GM23338 (cell line): ENCODE measurements at regions not wholly inside any gene's neighbourhood (a gene's known extent, or its start where the extent isn't known, plus 50 kb on each side); places are given as distances from the start of the nearest gene placed in this dataset.
A peak's percentile ranks its signal among the peaks of the same experiment; 100 is the strongest.

Experiments
- ATAC-seq: fragments of 200-7000 bp; cut with Tn5 transposase; 3 replicates; pipeline ENCODE4 v1.9.1; 2020
- DNase-seq: peaks from one replicate; pipeline ENCODE4 v3.0.0-alpha.2; 2015; ENCODE audit warnings: low spot score
- H2AFZ ChIP-seq: fragments of 200-600 bp; sonication (generic); 2 replicates; pipeline ENCODE4 v1.8.0; 2016; ENCODE audit warnings: antibody characterized with exemption, mild to moderate bottlenecking, moderate library complexity
- H3F3A ChIP-seq: fragments of 200-600 bp; sonication (generic); replicated peaks from 2 replicates; pipeline ENCODE4 v1.8.0; 2017; ENCODE audit warnings: antibody characterized with exemption, mixed run types, low read depth
- H3K27ac ChIP-seq: fragments of 200-600 bp; sonication (generic); 2 replicates; pipeline ENCODE4 v1.6.1; 2016; ENCODE audit warnings: low read depth
- H3K27me3 ChIP-seq: fragments of 200-600 bp; sonication (generic); 2 replicates; pipeline ENCODE4 v1.8.0; 2016; ENCODE audit warnings: mild to moderate bottlenecking, mixed run types, moderate library complexity; ENCODE audit not compliant: insufficient read depth
- H3K36me3 ChIP-seq: fragments of 200-600 bp; sonication (generic); 2 replicates; pipeline ENCODE4 v1.8.0; 2016; ENCODE audit warnings: mild to moderate bottlenecking; ENCODE audit not compliant: insufficient read depth
- H3K4me1 ChIP-seq: fragments of 200-600 bp; sonication (generic); 2 replicates; pipeline ENCODE4 v1.8.0; 2016; ENCODE audit warnings: mild to moderate bottlenecking, moderate library complexity; ENCODE audit not compliant: insufficient read depth
- H3K4me2 ChIP-seq: fragments of 200-600 bp; sonication (generic); 2 replicates; pipeline ENCODE4 v1.7.1; 2017; ENCODE audit warnings: mixed run types
- H3K4me3 ChIP-seq: fragments of 200-600 bp; sonication (generic); 2 replicates; pipeline ENCODE4 v1.6.1; 2016; ENCODE audit warnings: mixed run types
- H3K79me2 ChIP-seq: fragments of 200-600 bp; sonication (generic); replicated peaks from 2 replicates; pipeline ENCODE4 v1.8.0; 2017; ENCODE audit warnings: mild to moderate bottlenecking; ENCODE audit not compliant: insufficient read depth
- H3K9me2 ChIP-seq: fragments of 200-600 bp; sonication (generic); 2 replicates; pipeline ENCODE4 v1.8.0; 2017; ENCODE audit not compliant: insufficient read depth
- H4K20me1 ChIP-seq: fragments of 200-600 bp; sonication (generic); replicated peaks from 2 replicates; pipeline ENCODE4 v1.8.0; 2017; ENCODE audit warnings: mild to moderate bottlenecking; ENCODE audit not compliant: insufficient read depth
- H3K27ac Mint-ChIP-seq: 2 replicates; pipeline ENCODE4 v1.8.0; 2020; ENCODE audit warnings: inconsistent platforms, mild to moderate bottlenecking, moderate library complexity, mixed read lengths
- H3K27me3 Mint-ChIP-seq: 3 replicates; pipeline ENCODE4 v1.8.0; 2022; ENCODE audit warnings: low read depth, mild to moderate bottlenecking, moderate library complexity, mixed read lengths, inconsistent platforms; ENCODE audit not compliant: insufficient read depth, poor library complexity
- H3K36me3 Mint-ChIP-seq: 3 replicates; pipeline ENCODE4 v1.8.0; 2021; ENCODE audit warnings: low read depth, mild to moderate bottlenecking, inconsistent platforms, moderate library complexity, mixed read lengths
- H3K4me1 Mint-ChIP-seq: 3 replicates; pipeline ENCODE4 v1.8.0; 2020; ENCODE audit warnings: mild to moderate bottlenecking, inconsistent platforms, mixed read lengths
- H3K4me3 Mint-ChIP-seq: 3 replicates; pipeline ENCODE4 v1.8.0; 2021; ENCODE audit warnings: moderate library complexity, mild to moderate bottlenecking, inconsistent platforms, mixed read lengths
- H3K9me3 Mint-ChIP-seq: 3 replicates; pipeline ENCODE4 v1.8.0; 2020; ENCODE audit warnings: moderate library complexity, mild to moderate bottlenecking, inconsistent platforms, mixed read lengths
- EZH2 ChIP-seq: fragments of 200-600 bp; sonication (generic); IDR thresholded peaks from one replicate; pipeline ENCODE4 v1.8.0; 2017; ENCODE audit warnings: antibody characterized with exemption, mild to moderate bottlenecking, low read depth; ENCODE audit not compliant: unreplicated experiment
- NANOG ChIP-seq: IDR thresholded peaks from 2 replicates; pipeline ENCODE4 v1.6.1; 2016; ENCODE audit warnings: antibody characterized with exemption, borderline replicate concordance
- TF ChIP-seq, protein P1 (sequence below), 2 experiments: fragments of 200-600 bp in 1 of 2; sonication (generic) in 1 of 2; conservative IDR thresholded peaks; 2 replicates each; pipeline versions ENCODE4 v1.5.1 to v1.6.1; 2016 to 2017; ENCODE audit warnings: antibody characterized with exemption in 2 of 2, low read depth in 2 of 2, mild to moderate bottlenecking in 2 of 2, moderate library complexity in 1 of 2

DNA sequence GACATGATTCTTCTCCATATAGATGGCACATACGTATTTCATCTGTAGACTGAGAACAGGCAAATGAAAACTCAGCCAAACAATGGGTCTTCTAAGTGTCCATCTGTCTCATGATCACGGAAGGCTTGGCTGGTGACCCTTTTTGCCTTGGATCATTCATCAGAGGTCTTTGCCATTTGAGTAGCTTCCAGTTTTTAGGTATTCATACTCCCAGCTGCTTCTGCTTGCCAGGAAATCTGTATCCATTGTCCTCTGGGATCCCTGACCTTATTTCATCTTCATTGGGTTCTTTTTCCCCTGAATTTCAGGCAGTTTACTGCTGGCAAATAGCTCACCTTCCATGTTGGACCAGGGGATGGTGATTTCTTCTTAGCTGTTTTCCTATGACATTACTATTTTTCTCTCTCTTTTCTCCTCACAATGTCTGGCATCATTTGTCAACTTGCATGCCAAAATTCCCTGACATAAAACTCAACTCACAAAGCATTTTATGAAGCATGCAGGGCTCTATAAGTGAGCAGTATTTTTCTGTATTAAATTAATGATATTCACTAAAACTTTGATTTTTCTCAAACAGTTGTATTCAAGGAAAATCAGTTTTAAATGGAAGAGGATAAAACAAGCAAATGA lies 241.2 kb downstream of the DNAJB9 start:
- Histone ChIP-seq H3F3A (no peaks in the 10 kb centered on the region), H4K20me1 (no peaks in the 10 kb centered on the region), H3K79me2 (no peaks in the 10 kb centered on the region), H3K27ac (no peak overlapping the region), H2AFZ (no peak overlapping the region), H3K4me2 (no peak overlapping the region), H3K9me2 (peaks cover 22% of the 10 kb centered on the region), H3K27me3 (no peaks in the 10 kb centered on the region), H3K36me3 (peaks cover 3% of the 10 kb centered on the region; the same call in 1 of the 2 replicates), H3K4me3 (no peak overlapping the region), H3K4me1 (no peaks in the 10 kb centered on the region)
- DNase-seq (no peak), ATAC-seq (no peak)
- Mint-ChIP-seq H3K4me3 (no peak overlapping the region), H3K27ac (no peak overlapping the region), H3K9me3 (peaks cover 24% of the 10 kb centered on the region), H3K27me3 (no peaks in the 10 kb centered on the region), H3K4me1 (peaks cover 7% of the 10 kb centered on the region), H3K36me3 (peaks cover 20% of the 10 kb centered on the region)
- TF ChIP-seq EZH2, result no peak
- TF ChIP-seq, protein P1, sequence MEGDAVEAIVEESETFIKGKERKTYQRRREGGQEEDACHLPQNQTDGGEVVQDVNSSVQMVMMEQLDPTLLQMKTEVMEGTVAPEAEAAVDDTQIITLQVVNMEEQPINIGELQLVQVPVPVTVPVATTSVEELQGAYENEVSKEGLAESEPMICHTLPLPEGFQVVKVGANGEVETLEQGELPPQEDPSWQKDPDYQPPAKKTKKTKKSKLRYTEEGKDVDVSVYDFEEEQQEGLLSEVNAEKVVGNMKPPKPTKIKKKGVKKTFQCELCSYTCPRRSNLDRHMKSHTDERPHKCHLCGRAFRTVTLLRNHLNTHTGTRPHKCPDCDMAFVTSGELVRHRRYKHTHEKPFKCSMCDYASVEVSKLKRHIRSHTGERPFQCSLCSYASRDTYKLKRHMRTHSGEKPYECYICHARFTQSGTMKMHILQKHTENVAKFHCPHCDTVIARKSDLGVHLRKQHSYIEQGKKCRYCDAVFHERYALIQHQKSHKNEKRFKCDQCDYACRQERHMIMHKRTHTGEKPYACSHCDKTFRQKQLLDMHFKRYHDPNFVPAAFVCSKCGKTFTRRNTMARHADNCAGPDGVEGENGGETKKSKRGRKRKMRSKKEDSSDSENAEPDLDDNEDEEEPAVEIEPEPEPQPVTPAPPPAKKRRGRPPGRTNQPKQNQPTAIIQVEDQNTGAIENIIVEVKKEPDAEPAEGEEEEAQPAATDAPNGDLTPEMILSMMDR (conservative IDR thresholded peaks at IDR 0.05; ENCODE audit: low read depth in 2 of 2), result no peak
- TF ChIP-seq NANOG, result no peak

DNA sequence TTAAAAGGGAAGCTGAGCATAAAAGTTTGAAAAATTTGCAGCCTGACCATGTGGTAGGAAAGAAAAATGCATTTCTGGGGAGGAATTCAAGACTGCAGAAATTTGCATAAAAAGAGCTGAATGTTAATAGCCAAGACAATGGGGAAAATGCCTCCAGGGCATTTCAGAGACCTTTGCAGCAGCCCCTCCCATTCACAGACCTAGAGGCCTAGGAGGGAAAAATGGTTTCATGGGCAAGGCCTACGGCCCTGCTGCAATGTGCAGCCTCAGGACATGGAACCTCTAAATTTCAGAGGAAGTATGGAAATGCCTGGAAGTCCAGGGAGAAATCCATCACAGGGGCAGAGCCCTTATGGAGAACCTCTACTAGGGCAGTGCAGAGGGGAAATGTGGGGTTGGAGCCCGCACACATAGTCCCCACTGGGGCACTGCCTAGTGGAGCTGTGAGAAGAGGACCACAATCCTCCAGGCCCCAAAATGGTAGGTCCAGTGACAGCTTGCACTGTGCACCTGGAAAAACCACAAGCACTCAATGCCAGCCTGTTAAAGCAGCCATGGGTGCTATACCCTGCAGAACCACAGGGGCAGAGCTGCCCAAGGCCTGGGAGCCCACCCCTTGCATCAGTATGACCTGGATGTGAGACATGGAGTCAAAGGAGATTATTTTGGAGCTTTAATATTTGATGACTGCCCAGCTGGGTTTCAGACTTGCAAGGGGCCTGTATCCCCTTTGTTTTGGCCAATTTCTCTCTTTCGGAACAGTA lies 243.8 kb downstream of the DNAJB9 start:
- Histone ChIP-seq H3K27ac (no peak overlapping the region), H3K9me2 (peaks cover 22% of the 10 kb centered on the region), H3K4me1 (no peaks in the 10 kb centered on the region), H3K4me2 (no peak overlapping the region), H3K79me2 (no peaks in the 10 kb centered on the region), H3F3A (no peaks in the 10 kb centered on the region), H3K27me3 (no peaks in the 10 kb centered on the region), H3K4me3 (no peak overlapping the region), H3K36me3 (peaks cover 3% of the 10 kb centered on the region; the same call in 1 of the 2 replicates), H4K20me1 (no peaks in the 10 kb centered on the region), H2AFZ (no peak overlapping the region)
- H3K4me3 Mint-ChIP-seq, result no peak overlapping the region
- no peak for ATAC-seq
- H3K4me1 Mint-ChIP-seq, result peaks cover 7% of the 10 kb centered on the region
- H3K27ac Mint-ChIP-seq, result no peak overlapping the region
- H3K9me3 Mint-ChIP-seq, result peaks cover 24% of the 10 kb centered on the region
- DNase-seq, result peak; percentile 49
- H3K27me3 Mint-ChIP-seq, result peaks cover 3% of the 10 kb centered on the region
- peaks cover 20% of the 10 kb centered on the region for H3K36me3 Mint-ChIP-seq
- TF ChIP-seq EZH2, result no peak
- TF ChIP-seq, protein P1 (conservative IDR thresholded peaks at IDR 0.05; ENCODE audit: low read depth in 2 of 2), result 0 out of 4 replicates have a peak, but pooled peaks of 1 of the 2 experiments have one; percentile 0
